B cell (primary cell): ENCODE measurements at regions not wholly inside any gene's neighbourhood (a gene's known extent, or its start where the extent isn't known, plus 50 kb on each side); places are given as distances from the start of the nearest gene placed in this dataset.

ENCODE experiments used
- ATAC-seq: fragments of 200-7000 bp; cut with Tn5 transposase; one replicate; pipeline ENCODE4 v1.10.0; 2021; ENCODE audit warnings: low read depth, mild to moderate bottlenecking, moderate number of reproducible peaks, moderate library complexity
- CTCF ChIA-PET: fragments of 350-600 bp; sonication (Branson Sonifier 250); formaldehyde crosslinking; loops from one replicate; lab custom pipeline; 2021; ENCODE audit warnings: antibody characterized with exemption, inconsistent platforms; lab: Charles Lee
- POLR2A ChIA-PET: fragments of 350-600 bp; sonication (Branson Sonifier 250); formaldehyde crosslinking; loops from one replicate; lab custom pipeline; 2021; ENCODE audit warnings: antibody characterized with exemption; lab: Charles Lee
- DNase-seq: peaks from one replicate; pipeline ENCODE4 v3.0.0; 2013
- H2AFZ ChIP-seq: 2 replicates; pipeline ENCODE4 v1.6.1; 2012; ENCODE audit warnings: mild to moderate bottlenecking, low read depth, low read length; ENCODE audit not compliant: insufficient read depth, poor library complexity, severe bottlenecking
- H3K27ac ChIP-seq, 2 donors: 1 replicate in 1 of 2; 2 replicates in 1 of 2; pipeline ENCODE4 v1.5.1; 2012 to 2013; ENCODE audit warnings: low read length in 2 of 2, mild to moderate bottlenecking in 2 of 2, moderate library complexity in 1 of 2
- H3K27me3 ChIP-seq, 4 experiments: fragments of 200-600 bp in 1 of 4; sonication (generic) in 1 of 4; replicated peaks in 1 of 4; 1 replicate in 2 of 4; 2 replicates in 2 of 4; pipeline versions ENCODE4 v1.6.1 to v1.7.0; 2013 to 2016; ENCODE audit warnings: low read length in 3 of 4, mild to moderate bottlenecking in 2 of 4, mixed read lengths in 1 of 4, moderate library complexity in 1 of 4; ENCODE audit not compliant: insufficient read depth in 4 of 4, control insufficient read depth in 3 of 4; ENCODE audit errors: control extremely low read depth in 1 of 4
- H3K36me3 ChIP-seq, 2 experiments: replicated peaks in 1 of 2; 1 replicate in 1 of 2; 2 replicates in 1 of 2; pipeline versions ENCODE4 v1.6.1 to v1.7.1; 2013; ENCODE audit warnings: low read length in 1 of 2; ENCODE audit not compliant: insufficient read depth in 2 of 2, control insufficient read depth in 1 of 2; ENCODE audit errors: control extremely low read depth in 1 of 2, extremely low read depth in 1 of 2
- H3K4me1 ChIP-seq, 2 donors: fragments of 200-600 bp in 1 of 2; sonication (generic) in 1 of 2; 1 replicate in 1 of 2; 2 replicates in 1 of 2; pipeline versions ENCODE4 v1.5.1 to v1.6.1; 2013 to 2017; ENCODE audit warnings: low read length in 2 of 2; ENCODE audit not compliant: control insufficient read depth in 2 of 2, insufficient read depth in 2 of 2
- H3K4me2 ChIP-seq: replicated peaks from 2 replicates; pipeline ENCODE3; 2012; ENCODE audit warnings: mild to moderate bottlenecking, low read depth, low read length; ENCODE audit not compliant: poor library complexity, severe bottlenecking
- H3K4me3 ChIP-seq, 5 experiments: fragments of 200-600 bp in 1 of 5; sonication (generic) in 1 of 5; 1 replicate in 3 of 5; 2 replicates in 2 of 5; pipeline versions ENCODE4 v1.5.1 to v1.7.0; 2011 to 2016; ENCODE audit warnings: low read length in 4 of 5, mild to moderate bottlenecking in 4 of 5, low read depth in 2 of 5, control low read depth in 1 of 5, moderate library complexity in 1 of 5; ENCODE audit not compliant: insufficient read depth in 1 of 5; ENCODE audit errors: control extremely low read depth in 1 of 5, extremely low read depth in 1 of 5
- H3K79me2 ChIP-seq: fragments of 200-600 bp; sonication (generic); one replicate; pipeline ENCODE4 v1.6.0; 2016; ENCODE audit warnings: low read length; ENCODE audit not compliant: control insufficient read depth, insufficient read depth
- H3K9ac ChIP-seq: fragments of 200-600 bp; sonication (generic); 2 replicates; pipeline ENCODE4 v1.6.1; 2017; ENCODE audit warnings: mild to moderate bottlenecking, low read length, moderate library complexity
- H3K9me3 ChIP-seq, 3 donors: one replicate each; pipeline versions ENCODE4 v1.6.1 to v1.7.1; 2013; ENCODE audit warnings: low read length in 2 of 3; ENCODE audit not compliant: control insufficient read depth in 2 of 3, insufficient read depth in 1 of 3; ENCODE audit errors: control extremely low read depth in 1 of 3
- H4K20me1 ChIP-seq: 2 replicates; pipeline ENCODE4 v1.6.0; 2012; ENCODE audit warnings: mild to moderate bottlenecking, low read length; ENCODE audit not compliant: insufficient read depth, control insufficient read depth, poor library complexity, severe bottlenecking
- H3K27ac Mint-ChIP-seq: one replicate; pipeline ENCODE4 v1.8.0; 2021; ENCODE audit warnings: mixed read lengths
- H3K27me3 Mint-ChIP-seq: one replicate; pipeline ENCODE4 v1.8.0; 2021; ENCODE audit warnings: mixed read lengths
- H3K4me1 Mint-ChIP-seq: one replicate; pipeline ENCODE4 v1.8.0; 2021; ENCODE audit warnings: mixed read lengths
- H3K4me3 Mint-ChIP-seq: one replicate; pipeline ENCODE4 v1.8.0; 2021; ENCODE audit warnings: mixed read lengths
- H3K9me3 Mint-ChIP-seq: one replicate; pipeline ENCODE4 v1.8.0; 2022; ENCODE audit warnings: mixed read lengths; ENCODE audit not compliant: insufficient read depth
- EZH2 ChIP-seq: IDR thresholded peaks from 2 replicates; pipeline ENCODE4 v1.6.1; 2012; ENCODE audit warnings: borderline replicate concordance, low read depth, mild to moderate bottlenecking, moderate library complexity, low read length; ENCODE audit not compliant: insufficient read depth, poor library complexity, severe bottlenecking
- WGBS: methylation state at CpG from one replicate; pipeline ENCODE4 v1.1.5; 2013; ENCODE audit warnings: missing lambda C conversion rate; ENCODE audit not compliant: insufficient coverage; 5-methylcytosine and 5-hydroxymethylcytosine counted together
- intact Hi-C: fragments of 100-400 bp; cut with micrococcal nuclease; formaldehyde crosslinking; loops from one replicate; pipeline ENCODE4 v1.10.0; 2022
- TF ChIP-seq, protein P1 (sequence below): fragments of 200-600 bp; IDR thresholded peaks from one replicate; pipeline ENCODE4 v1.8.0; 2022; ENCODE audit warnings: antibody characterized with exemption, mild to moderate bottlenecking

DNA sequence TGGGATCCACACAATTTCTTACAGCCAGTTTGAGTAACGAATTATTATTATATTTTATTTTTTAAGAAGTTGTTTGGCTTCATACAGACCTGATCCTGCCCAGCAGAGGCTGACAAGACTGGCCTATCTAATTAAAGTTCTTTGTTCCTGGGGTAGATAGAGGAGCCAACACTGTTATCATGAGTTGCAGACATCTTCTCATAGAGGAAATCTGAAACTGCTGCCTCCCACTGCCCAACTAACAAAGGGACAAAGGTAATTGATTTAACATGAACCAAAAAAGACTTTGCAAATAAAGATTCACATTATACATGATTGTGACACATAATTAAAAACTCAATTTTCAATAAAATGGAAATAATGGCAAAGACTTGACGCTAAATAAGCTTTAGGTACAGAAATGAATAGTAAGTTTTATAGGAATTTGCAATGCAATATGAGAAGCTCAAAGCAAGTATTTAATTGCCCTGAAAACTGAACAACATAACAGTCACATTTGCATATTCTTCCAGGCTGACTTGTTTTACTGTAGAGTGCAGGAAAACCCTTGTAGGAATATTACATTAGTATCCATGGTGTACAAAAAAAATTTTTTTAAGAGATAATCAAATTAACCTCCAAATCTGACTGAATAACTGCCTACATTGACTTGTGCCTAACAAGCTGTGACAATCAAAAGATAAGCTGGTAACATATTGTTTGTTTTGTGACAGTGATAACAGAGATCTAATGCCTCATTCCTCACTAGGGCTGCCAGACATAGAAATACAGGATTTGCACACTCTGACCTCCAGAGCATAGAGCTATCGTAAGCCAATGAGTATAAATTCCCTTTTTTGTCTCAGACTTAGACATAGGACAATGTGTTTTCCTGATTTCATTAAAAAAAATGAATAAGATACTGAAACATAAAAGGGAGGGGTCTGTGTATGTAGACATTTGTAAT, 273.2 kb downstream of the MFSD1 start:
- DNase-seq (no peak), ATAC-seq (no peak)
- Mint-ChIP-seq H3K9me3 (no peaks in the 10 kb centered on the region), H3K4me3 (no peak overlapping the region), H3K27ac (no peak overlapping the region), H3K4me1 (no peaks in the 10 kb centered on the region), H3K27me3 (peaks cover 3% of the 10 kb centered on the region)
- CTCF ChIA-PET = no interaction called here
- no peaks in the 10 kb centered on the region for H3K27me3 ChIP-seq
- POLR2A ChIA-PET = no interaction called here
- H3K27ac ChIP-seq = no peak overlapping the region
- no CpG with 5 or more reads among the region's 3 CpGs for WGBS
- no peaks in the 10 kb centered on the region for H4K20me1 ChIP-seq
- no peak overlapping the region for H2AFZ ChIP-seq
- H3K4me3 ChIP-seq = no peak overlapping the region
- intact Hi-C loops = no loop called here
- H3K4me2 ChIP-seq = no peak overlapping the region
- H3K9ac ChIP-seq = no peak overlapping the region
- no peak for TF ChIP-seq EZH2
- TF ChIP-seq, protein P1, sequence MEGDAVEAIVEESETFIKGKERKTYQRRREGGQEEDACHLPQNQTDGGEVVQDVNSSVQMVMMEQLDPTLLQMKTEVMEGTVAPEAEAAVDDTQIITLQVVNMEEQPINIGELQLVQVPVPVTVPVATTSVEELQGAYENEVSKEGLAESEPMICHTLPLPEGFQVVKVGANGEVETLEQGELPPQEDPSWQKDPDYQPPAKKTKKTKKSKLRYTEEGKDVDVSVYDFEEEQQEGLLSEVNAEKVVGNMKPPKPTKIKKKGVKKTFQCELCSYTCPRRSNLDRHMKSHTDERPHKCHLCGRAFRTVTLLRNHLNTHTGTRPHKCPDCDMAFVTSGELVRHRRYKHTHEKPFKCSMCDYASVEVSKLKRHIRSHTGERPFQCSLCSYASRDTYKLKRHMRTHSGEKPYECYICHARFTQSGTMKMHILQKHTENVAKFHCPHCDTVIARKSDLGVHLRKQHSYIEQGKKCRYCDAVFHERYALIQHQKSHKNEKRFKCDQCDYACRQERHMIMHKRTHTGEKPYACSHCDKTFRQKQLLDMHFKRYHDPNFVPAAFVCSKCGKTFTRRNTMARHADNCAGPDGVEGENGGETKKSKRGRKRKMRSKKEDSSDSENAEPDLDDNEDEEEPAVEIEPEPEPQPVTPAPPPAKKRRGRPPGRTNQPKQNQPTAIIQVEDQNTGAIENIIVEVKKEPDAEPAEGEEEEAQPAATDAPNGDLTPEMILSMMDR = no peak
- no peaks in the 10 kb centered on the region for H3K79me2 ChIP-seq
- no peaks in the 10 kb centered on the region for H3K4me1 ChIP-seq
- no peaks in the 10 kb centered on the region for H3K36me3 ChIP-seq
- H3K9me3 ChIP-seq = no peaks in the 10 kb centered on the region

DNA sequence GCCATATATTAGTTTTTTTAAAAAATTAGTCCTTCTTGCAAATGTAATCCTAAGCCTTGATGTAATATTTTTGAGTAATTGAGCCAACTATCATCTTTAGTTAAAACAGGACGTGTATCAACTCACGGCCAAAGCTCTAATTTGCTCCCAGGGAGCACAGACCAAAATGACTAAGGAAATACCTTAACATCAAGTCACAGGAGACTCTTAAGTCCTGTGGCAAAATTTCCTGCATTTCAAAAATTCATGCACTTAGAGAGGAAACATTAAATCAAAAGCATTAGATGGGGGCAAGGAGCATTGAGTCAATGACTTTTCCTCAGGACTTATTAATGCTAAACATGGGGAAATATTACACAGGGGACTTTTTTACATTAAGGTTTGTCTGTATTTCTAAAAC, 276.0 kb downstream of the MFSD1 start:
- ChIA-PET POLR2A (no interaction called here), CTCF (no interaction called here)
- no peaks in the 10 kb centered on the region for H3K79me2 ChIP-seq
- no peak overlapping the region for H2AFZ ChIP-seq
- Mint-ChIP-seq H3K4me1 (no peaks in the 10 kb centered on the region), H3K4me3 (no peak overlapping the region), H3K27me3 (no peaks in the 10 kb centered on the region), H3K9me3 (peaks cover 3% of the 10 kb centered on the region), H3K27ac (no peak overlapping the region)
- H3K4me2 ChIP-seq = no peak overlapping the region
- no peaks in the 10 kb centered on the region for H3K27me3 ChIP-seq
- no peaks in the 10 kb centered on the region for H3K4me1 ChIP-seq
- ATAC-seq (no peak), DNase-seq (no peak)
- WGBS = 80% methylated on average over 2 of the region's 2 CpGs
- H3K9ac ChIP-seq = no peak overlapping the region
- H3K9me3 ChIP-seq = no peaks in the 10 kb centered on the region
- TF ChIP-seq EZH2 = no peak
- no peak overlapping the region for H3K27ac ChIP-seq
- H4K20me1 ChIP-seq = no peaks in the 10 kb centered on the region
- intact Hi-C loops = no loop called here
- H3K4me3 ChIP-seq = no peak overlapping the region
- H3K36me3 ChIP-seq = no peaks in the 10 kb centered on the region
